DMS114 treated with DMSO at 0.1 percent for 48 hours (cell line): ENCODE measurements at regions not wholly inside any gene's neighbourhood (a gene's known extent, or its start where the extent isn't known, plus 50 kb on each side); places are given as distances from the start of the nearest gene placed in this dataset.

Experiments
- DNase-seq: peaks from one replicate; lab custom pipeline; 2025; ENCODE audit not compliant: unreplicated experiment; lab: John Stamatoyannopoulos, UW

DNA sequence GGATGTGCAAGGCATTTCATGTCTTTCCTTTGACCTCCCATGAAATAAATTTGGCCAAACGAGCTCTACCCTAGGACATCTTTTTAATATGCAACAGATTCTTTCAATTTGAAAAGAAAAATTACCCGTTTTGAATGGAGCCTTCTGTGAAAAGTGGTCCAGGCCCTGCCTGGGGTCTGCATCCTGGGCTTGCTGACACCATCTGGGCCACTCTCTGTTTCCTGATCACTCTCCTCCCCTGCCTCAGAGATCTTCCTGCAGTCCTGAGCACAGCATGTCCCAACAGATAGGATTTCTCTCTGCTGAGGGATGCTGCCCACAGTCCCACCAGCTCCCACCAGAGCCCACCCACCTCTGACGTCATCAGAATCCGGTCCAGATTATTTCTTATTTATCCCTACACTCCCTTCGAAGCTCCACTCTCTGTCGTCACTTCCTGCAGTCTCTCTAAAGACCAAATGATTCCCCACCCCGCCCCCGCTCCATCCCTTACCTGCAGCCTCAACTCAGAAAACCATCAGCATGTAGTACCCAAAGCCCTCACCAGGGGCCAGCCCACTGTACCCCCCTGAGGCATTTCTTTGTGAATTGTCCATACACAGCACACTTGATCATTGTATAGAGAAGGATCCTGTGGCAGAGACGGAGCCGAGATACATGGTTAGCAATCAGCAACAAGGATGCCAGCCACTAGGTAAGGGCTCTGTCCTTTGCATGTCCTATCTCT lies 192.1 kb upstream of the MGMT start:
- DNase-seq = no peak

DNA sequence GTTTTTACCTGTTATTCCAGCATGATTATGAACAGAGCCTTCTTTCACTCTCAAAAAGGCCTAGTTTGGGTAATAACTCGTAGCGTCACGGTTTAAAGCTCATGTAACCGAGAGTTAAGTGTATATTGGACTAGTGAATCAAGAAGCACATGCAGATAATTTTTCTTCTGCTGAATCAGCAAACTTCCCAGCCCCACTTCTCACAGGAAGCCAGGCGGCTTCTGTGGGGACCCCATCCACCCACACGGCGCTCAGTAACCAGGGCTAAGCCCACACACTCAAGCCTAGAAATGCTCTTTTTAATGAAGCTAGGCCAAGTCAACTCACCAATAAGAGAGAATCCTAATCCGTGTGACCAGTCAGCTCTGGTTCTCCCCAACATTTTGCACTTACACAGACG lies 191.2 kb upstream of the MGMT start:
- DNase-seq = no peak

DNA sequence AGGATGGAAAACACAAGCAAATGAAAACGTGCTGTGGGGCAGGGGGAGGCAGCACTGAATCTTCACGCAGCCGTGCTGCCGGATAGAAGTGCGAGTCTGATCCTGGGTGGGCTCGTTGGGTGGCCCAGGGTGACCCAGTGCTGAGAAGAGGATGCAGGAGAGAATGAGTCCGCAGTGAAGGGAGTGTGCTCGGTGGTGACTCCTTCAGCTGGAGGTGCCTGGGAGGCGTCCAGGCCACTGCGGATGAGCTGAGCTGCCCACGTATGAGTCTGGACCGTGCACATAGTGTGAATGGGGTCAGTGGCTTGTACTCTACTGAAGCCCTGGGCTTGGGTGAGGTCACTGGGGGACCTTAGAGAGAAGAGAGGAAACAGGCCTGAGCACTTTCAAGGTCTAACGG lies 190.0 kb upstream of the MGMT start:
- no peak for DNase-seq

DNA sequence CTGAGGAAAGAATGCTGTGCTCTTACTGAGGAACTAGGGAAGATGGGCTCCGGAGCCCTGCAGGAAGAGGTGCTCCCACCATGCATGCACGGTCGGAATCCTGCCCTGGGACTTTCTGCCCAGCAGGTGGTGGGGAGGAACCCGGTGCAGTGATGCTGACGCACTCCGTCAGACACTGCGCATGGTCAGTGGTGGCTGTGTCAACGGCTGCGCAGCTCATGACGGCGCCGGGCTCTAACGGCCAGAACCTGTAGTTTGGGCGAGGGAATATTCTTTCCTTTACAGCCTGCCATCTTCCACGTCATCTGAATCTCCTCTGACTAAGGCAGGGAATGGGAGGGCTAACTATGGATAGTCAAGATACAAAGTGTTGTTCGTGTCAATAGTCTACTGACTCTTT lies 189.2 kb upstream of the MGMT start:
- DNase-seq = no peak

DNA sequence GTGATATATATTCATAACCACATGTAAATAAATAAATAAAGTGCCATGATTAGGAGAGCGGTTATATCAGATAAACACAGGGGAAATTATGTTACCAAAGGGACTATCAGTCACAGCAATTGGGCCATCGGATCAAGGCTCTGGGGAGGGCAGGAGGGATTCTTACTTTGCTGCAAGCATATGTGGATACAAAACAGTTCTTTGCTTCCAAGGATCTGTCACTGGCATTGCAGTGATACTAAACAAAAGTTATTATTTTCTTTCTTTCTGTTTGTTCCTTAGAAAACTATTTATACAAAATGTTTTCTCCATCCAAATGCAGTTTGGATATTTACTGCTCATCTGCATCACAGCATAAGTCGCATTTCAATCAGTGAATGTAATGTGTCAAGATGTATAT lies 188.4 kb upstream of the MGMT start:
- DNase-seq = no peak

DNA sequence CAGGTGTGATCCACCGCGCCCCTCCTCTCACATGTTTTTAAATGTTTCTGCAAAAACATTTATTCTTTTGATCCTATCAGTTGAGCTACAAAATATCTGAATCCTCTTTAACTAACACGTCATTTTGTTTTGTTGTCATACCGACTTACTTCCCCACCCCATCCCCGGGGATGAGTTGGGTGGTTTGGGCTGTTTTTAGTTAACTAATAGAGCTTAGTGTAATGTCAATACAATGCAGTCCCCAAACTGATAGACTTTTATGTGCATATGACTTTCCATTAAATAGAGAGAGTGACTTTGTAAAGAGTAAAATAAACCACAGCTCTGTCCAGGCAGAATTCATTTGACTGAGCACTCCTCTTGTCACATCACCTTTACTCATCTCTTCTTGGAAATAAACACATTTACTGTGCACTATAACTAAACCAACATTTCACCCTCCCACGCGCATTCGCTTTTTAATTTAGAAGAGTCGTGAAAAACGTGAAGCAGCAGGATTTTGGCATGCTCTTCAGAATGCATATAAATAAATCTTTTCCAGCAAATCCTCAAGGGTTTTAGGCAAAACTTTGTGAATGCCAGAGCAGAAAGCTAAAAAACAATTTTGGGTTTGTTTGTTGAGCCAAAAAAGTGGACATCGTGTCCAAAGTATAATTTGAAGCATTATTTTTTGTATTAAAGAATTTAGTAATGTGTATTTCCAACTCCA lies 187.4 kb upstream of the MGMT start:
- DNase-seq = no peak

DNA sequence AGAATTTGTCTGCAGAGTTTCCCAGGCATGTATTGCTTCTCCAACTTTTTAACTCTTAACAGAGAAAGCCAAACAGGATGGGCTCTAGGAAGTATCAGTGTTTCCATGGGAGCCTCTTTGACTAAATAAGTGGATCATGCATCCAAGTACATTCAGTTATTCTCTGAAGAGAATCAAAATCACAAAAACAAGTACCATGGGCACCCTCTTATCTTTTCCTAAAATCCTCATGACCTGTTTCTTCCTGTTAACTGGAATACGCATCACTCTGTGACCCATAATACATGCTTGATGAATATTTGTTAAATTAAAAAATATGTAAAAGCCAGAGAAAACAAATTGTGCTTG lies 186.9 kb upstream of the MGMT start:
- no peak for DNase-seq

DNA sequence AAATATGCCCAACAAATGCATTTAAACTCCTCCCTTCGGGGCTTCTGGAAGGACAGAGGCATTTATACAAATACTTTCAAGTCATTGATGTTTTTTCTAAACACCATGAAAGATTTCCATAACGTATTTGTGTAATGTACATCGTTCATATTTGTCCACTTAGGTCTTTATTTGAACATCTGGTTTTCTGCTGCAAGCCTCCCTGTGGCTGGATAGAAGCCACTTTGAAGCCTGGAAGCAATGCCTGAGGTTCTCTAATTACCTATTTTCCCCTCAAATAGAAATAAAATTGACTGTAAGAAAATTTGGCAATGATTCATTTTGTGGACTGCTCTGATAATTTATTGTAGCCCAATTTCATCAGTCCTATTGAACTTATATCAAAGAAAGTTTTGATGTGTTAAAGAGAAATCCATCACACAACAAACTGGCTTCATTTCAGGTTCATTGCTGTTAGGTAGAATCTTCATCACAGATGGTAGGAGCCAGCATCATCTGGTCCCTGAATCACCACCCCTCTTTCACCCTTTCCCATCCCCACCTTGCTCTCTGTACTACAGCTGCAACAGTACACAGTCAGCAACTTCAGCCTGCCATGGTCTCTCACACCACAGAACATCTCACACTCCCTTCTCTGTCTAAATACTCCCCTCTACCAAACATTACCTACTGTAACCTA lies 186.0 kb upstream of the MGMT start:
- no peak for DNase-seq

DNA sequence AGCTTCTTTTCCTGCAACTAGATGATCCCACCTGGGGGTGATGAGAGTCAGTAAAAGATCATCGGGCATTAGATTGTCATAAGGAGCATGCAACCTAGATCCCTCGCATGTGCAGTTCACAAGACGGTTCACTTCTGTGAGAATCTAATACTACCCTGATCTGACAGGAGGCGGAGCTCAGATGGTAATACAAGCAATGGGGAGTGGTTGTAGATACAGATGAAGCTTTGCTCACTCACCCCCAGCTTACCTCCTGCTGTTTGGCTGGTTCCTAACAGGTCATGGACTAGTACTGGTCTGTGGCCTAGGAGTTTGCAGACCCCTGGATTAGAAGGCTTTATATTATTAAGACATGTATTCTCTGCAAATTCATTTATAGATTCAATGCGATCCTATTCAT lies 181.6 kb upstream of the MGMT start:
- no peak for DNase-seq

DNA sequence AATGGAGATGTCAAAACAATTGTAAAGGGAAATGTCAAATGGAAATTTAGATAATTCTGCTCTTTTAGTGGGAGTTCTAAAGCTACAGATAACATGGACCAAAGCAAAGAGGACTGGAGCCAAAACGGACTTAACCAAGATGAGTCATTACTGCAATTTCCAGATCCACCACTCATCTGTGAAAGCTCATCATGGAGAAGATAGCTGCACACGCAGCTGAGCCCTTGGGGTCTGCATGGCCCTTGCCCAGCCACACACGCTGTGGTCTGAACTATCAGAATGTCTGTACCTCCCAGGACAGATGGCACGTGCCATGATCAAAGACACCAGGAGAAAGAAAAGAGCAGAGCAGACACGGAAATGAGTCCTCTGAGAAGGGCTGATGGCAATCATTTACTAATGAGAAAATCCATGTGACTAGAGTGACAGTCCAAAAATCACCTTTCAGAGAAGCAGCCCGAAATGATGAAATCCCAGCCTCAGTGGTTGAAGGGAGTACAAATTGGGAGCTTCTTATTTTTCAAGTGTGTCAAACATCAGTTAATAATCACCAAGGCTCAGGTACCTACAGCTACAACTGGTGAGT lies 177.9 kb upstream of the MGMT start:
- DNase-seq = no peak

DNA sequence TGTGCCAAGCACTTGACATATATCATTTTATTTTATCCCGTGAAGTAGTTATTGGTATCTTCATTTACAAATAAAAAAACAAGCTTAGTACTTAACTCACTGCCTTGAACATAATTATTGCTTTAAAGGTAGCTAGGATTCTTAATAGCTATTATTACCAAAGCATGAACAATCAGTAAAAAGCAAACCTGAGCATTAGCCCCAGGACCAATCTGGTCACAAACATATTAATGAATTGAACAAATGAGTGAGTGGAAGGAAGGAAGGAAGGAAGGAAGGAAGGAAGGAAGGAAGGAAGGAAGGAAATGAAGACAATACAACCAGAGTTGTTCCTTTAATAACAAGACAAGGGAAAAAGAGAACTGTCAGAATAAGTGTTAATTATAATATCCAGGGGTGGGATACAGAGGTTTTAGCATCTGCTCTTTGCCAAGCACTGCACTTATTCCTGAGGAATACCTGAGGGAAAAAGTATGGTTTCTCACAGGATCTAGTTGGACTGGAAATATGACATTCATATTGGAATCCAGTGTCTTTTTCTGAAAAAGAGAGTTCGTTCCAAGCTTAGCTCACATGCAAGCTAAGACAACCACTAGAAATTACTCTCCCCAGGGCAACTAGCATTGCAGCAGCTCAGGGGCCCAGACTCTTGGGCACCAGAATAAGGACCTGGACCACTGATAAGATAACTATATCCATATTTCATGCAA lies 172.9 kb upstream of the MGMT start:
- DNase-seq = no peak

DNA sequence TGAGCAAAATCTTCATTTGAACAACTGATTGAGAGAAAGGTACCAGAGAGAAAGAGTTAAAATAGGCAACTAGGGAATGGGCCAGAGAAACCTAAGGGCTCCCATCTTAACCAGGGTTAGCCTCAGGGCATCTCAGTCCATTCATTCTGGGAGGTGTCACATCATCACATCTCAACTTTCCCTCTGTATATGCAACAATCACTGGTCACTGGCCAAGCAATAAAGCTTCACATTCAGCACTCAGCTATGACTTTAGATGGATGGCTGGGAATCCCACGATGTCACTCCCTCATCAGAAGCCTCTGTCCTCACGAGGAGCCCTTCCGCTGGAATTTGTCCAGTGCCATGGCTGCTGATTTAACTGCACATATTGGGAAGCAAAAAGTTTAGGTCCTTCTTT lies 172.1 kb upstream of the MGMT start:
- DNase-seq = no peak

DNA sequence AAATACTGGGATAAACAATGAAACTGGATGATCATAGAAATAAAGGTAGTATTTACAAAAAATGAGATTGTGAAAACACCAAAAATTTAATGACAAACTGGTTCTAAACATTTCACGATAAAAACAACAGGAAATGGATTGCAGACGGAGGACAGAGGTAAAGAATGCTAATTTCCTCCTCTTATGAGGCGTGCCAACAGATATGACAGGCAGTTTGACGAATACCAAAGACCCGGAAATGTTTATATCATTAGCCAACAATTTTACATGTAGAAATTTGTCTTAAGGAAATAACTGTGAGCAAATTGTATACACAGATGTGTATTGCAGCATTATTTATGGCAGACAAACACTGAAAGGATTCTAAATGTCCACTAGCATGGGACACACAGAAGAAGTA lies 162.0 kb upstream of the MGMT start:
- DNase-seq = no peak

DNA sequence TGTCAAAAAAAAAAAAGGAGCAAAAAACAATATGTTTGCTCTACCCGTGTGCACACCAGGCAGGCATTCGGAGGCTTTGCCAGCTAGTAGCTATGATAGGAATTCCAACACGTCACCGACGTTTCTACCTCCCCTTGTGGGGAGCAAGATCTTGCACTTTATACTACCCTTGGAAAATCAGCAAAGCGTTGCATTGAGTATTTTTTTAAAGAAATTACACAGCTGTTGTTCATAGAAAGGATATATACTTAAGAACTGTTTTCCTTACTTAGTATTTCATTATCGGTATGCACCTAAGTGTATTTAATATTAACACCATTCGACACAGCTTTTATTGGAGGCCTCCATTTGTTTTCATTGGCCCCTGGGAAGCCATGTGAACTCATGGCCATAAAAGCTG lies 159.9 kb upstream of the MGMT start:
- no peak for DNase-seq

DNA sequence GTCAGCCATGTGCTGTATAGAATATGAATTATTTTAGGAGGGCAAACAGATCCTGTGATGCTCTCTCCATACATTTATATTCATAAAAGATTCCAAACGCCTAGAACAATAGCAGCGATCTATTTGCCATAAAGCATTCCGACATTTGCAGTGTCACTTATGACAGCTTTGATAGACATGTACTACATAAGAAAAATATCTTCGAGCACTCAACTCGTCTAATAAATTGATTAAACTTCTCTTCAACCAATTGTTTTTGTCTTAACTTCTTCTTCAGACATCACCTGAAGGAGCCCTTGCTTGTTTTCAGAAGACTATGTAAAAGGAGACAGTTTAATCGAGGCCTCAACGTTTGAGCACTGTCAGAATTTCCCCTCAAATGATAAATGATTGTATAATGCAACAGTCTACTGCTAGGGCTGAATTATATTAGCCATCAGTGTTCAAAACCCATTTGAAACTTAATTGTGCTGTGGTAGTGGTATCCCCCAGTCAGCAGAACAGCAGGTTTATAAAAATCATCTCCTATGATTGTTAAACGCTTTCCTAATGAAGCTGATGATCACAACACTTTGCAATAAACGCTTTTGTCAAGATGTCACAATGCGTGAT lies 158.0 kb upstream of the MGMT start:
- no peak for DNase-seq

DNA sequence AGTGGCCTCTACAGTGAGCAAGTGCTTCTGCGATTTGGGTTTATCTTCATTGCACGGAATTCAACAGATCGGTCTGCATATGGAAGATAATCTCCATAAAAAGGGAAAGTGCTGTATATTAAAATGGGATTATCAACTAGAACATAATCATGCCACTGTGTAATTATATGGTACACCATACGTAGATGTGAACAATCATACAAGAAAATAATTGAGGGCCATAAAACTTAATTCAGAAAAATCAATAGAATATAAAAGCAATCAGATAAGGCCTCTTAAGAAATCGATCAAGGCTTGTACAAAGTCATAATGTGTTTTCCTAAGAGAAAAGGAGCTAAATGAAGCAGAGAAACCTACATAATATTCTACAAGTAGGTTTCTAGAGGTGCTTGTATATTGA lies 157.5 kb upstream of the MGMT start:
- DNase-seq = no peak

DNA sequence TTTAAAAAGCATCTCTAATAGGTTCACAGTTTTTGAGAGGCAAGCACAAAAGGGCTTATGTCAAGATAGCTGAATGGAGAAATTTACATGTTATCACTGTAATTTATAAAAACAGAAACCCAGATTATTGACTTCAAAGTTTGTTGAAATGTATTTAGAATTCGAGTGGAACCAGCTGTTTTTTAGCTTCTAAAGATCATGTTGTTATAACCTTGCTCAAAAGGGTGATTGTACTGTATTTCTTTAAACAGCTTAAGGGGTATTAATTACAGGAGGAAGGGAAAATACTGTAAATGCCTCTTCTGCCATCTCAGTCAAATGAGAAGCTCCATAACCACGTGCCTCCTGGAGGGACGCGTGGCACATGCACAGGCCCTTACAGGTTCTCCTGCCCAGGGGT lies 156.2 kb upstream of the MGMT start:
- DNase-seq = no peak

DNA sequence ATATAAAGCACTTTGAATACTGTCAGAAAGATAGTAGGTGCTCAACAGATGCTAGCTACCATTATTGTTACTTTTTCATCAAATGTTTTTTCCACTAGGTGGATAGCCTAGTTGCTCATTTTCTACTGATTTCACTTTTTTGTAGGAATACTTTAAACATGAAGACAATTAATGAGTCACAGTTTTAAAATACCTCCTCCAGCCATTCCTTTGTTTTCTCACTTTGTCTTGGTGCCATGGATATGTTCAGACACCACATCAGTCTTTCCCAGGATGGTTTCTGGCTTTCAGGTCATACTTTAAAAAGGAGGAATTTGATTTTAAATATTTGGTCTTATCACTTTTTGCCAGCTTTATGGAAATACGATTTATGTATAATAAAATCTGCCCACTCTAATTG lies 147.1 kb upstream of the MGMT start:
- DNase-seq = no peak

DNA sequence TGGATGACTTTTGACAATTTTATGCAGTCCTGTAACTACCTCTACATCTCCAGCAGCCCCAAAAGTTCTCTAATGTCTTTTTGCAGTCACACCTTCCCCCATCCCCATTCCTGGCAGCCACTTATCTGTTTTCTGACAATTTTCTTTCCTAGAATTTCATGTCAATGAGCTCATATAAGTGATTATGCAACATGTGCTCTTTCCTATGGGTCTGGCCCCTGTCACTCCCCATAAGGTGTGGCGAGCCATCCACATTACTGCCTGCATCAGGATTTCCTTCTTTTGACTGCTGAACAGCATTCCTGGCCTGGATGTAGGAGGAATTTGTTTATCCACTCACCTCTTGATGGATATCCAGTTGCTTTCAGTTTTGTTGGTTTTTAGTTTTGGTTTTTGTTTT lies 146.7 kb upstream of the MGMT start:
- DNase-seq = no peak

DNA sequence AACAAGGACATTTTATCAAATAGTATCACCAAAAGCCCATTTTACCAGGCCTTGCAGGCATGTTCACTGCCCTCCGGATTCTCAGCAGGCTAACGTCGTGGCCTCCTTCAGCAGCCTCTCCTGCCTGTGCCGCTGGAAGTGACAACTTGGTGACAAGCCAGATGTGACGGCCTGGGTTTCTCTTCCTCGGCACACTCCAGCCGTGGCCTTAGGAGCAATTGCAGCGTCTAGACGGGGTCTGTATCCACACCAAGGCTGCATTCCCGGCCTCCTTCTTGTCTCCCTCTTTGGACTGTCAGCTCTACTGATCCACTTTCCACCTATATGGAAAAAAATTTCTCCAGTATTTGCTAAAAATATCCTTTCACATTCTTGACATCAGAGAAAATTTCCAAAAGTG lies 145.3 kb upstream of the MGMT start:
- no peak for DNase-seq
